Adipocyte (in vitro differentiated cells): ENCODE measurements at regions not wholly inside any gene's neighbourhood (a gene's known extent, or its start where the extent isn't known, plus 50 kb on each side); places are given as distances from the start of the nearest gene placed in this dataset.

Experiments
- DNase-seq: peaks from one replicate; pipeline ENCODE4 v3.0.0-alpha.2; 2015; ENCODE audit warnings: low read depth
- H3K27me3 ChIP-seq: replicated peaks from 2 replicates; pipeline ENCODE4 v1.7.0; 2013; ENCODE audit warnings: mild to moderate bottlenecking, low read length, moderate library complexity; ENCODE audit not compliant: control insufficient read depth, insufficient read depth
- H3K36me3 ChIP-seq: 2 replicates; pipeline ENCODE4 v1.7.0; 2013; ENCODE audit warnings: low read length, mild to moderate bottlenecking, moderate library complexity; ENCODE audit not compliant: control insufficient read depth, insufficient read depth, severe bottlenecking
- H3K4me1 ChIP-seq: 2 replicates; pipeline ENCODE4 v1.7.0; 2013; ENCODE audit warnings: mild to moderate bottlenecking, low read length, moderate library complexity; ENCODE audit not compliant: control insufficient read depth, insufficient read depth
- H3K4me3 ChIP-seq: 2 replicates; pipeline ENCODE4 v1.7.0; 2013; ENCODE audit warnings: mild to moderate bottlenecking, low read length, moderate library complexity
- H3K9ac ChIP-seq: 2 replicates; pipeline ENCODE4 v1.7.0; 2013; ENCODE audit warnings: mild to moderate bottlenecking, low read length, moderate library complexity
- H3K9me3 ChIP-seq: 2 replicates; pipeline ENCODE4 v1.7.0; 2013; ENCODE audit warnings: mild to moderate bottlenecking, low read length, moderate library complexity; ENCODE audit not compliant: control insufficient read depth

DNA sequence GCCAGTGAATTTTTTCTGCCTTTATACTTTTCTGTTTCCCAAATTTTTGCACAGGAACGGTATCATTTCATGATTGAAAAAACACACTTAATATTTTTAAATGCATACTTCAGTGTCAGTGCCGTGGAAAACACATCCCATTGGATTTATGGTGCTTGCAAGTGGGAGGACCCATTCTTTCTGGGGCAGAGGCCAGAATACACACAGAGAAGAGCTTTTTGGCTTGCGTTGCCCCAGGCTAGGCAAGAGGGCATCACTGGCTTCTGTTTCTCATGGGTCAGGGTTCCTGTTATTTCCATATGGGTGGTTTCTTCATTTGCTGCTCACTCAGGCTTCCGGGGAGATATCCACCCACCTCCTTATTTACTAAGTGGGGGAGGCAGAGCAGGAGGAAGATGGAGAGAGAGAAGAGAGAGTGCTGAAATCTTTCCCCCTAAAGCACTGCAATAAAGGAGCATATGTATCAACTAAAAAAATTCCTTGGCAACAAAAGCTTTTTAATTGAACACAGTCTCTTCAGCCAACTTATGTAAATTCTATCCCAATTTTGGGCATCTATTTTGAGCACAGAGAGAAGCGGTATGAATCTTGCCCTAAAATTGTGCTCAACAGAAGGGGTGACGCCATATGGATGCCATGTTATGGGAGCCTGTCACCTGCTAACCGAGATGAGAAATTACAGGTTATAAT is 66.0 kb upstream of the KIRREL3 start:
- DNase-seq = no peak
- no peak overlapping the region for H3K9ac ChIP-seq
- H3K4me1 ChIP-seq = peaks cover 4% of the 10 kb centered on the region
- peaks cover 5% of the 10 kb centered on the region for H3K27me3 ChIP-seq
- no peak overlapping the region for H3K4me3 ChIP-seq
- no peaks in the 10 kb centered on the region for H3K36me3 ChIP-seq
- H3K9me3 ChIP-seq = peaks cover 2% of the 10 kb centered on the region

DNA sequence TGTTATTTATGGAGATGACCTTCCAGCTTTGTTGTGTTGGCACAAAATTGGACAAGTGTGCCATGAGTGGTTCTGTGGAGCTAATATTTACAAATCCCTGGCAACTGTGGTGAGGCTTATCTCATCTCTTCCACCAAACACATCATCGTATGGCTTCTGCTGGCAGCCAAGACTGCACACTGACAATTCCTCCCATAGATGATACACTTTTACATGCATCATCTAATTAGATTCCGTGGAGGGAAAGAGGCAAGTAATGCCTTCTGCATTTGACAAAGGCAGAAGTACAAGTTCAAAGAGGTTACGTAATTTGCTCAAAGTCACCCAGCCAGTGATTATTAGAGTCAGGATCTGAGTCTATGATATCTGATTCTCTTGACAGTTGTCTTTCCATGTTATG is 62.7 kb upstream of the KIRREL3 start:
- Histone ChIP-seq H3K27me3 (peaks cover 8% of the 10 kb centered on the region), H3K4me3 (no peak overlapping the region), H3K4me1 (peaks cover 4% of the 10 kb centered on the region), H3K36me3 (no peaks in the 10 kb centered on the region), H3K9ac (no peak overlapping the region), H3K9me3 (peaks cover 2% of the 10 kb centered on the region)
- DNase-seq = no peak

DNA sequence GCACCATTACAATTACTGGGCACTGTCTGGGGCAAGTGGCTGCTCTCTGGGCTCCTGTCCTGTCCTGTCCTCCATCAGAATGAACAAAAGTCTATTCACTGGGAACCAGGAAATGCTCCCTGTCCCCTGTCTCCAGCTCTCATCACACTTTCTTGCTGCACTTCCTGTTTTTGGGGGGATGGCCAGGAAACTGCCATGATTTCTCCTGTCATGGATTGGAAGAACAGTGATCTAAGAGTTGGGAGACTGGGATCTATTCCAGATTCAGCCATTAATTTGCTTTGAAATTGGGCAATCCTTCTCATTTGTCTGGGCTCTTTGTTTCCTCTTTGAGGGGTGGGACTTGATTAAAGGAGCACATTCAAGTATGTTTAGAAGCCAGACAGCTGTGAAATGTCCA is 61.4 kb upstream of the KIRREL3 start:
- Histone ChIP-seq H3K4me1 (peaks cover 4% of the 10 kb centered on the region), H3K36me3 (no peaks in the 10 kb centered on the region), H3K27me3 (peaks cover 8% of the 10 kb centered on the region), H3K4me3 (no peak overlapping the region), H3K9ac (no peak overlapping the region), H3K9me3 (peaks cover 2% of the 10 kb centered on the region)
- DNase-seq = no peak

DNA sequence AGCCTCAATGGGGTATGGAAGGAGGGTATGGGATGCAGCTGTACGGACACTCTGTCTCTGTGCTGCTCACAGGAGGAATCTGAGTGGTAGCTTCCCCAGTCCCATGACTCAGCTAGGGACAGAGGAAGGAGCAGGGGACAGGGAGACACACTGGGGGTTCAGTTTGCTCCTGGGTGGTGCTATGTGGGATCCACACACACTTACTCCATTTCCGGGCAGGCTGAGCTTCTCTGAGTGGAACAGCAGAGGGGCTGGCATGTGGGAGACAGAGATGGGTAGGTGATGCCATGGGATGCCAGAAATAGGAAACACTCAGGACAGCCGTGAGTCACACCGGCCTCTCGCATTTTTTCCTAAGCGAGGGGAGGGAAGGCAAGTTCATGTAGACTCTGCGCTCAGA is 59.2 kb upstream of the KIRREL3 start:
- H3K9me3 ChIP-seq = peaks cover 2% of the 10 kb centered on the region
- no peak overlapping the region for H3K4me3 ChIP-seq
- no peaks in the 10 kb centered on the region for H3K4me1 ChIP-seq
- no peak for DNase-seq
- peaks cover 13% of the 10 kb centered on the region for H3K27me3 ChIP-seq
- no peak overlapping the region for H3K9ac ChIP-seq
- no peaks in the 10 kb centered on the region for H3K36me3 ChIP-seq

DNA sequence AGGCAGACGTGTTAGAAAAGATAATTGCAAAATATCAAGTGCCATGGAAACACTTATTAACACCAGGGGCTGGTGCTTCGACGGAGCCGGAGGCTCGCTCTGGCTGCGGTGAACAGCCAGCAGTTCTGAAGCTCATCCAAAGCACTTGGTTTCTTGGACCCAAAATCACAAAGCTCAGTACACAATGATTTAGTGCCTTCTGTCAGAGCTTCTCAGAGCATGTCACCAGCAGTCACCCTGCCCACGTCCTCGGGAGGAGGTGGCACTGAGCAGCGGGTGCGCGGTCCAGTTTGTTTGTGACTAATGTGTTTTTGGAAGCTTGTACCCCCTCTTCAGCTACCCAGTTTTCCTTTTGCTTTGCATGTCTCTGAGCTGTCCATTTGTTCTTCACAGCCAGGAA is 58.7 kb upstream of the KIRREL3 start:
- DNase-seq = no peak
- H3K4me3 ChIP-seq = no peak overlapping the region
- no peaks in the 10 kb centered on the region for H3K9me3 ChIP-seq
- no peaks in the 10 kb centered on the region for H3K36me3 ChIP-seq
- H3K27me3 ChIP-seq = peaks cover 13% of the 10 kb centered on the region
- H3K4me1 ChIP-seq = no peaks in the 10 kb centered on the region
- no peak overlapping the region for H3K9ac ChIP-seq

DNA sequence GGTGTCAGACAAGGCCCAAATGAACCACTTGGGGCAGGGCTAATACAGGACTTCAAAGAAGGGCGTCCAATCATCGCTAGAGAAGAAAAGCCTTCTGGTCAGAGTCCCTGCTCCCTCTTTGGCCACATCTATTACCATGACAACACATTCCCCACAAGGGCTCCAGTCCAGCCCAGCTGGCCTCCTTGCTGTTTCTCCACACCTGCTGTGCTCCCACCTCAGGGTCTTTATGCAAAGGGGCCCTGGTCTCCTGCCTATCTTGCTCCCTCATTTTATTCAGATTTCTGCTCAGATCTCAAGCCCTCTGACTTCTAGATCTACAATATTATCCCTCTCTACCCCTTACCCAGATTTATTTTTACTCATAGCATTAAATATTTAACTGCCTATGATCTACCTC is 58.0 kb upstream of the KIRREL3 start:
- H3K36me3 ChIP-seq = no peaks in the 10 kb centered on the region
- peaks cover 13% of the 10 kb centered on the region for H3K27me3 ChIP-seq
- no peaks in the 10 kb centered on the region for H3K9me3 ChIP-seq
- no peak overlapping the region for H3K9ac ChIP-seq
- H3K4me3 ChIP-seq = no peak overlapping the region
- H3K4me1 ChIP-seq = no peaks in the 10 kb centered on the region
- DNase-seq = no peak

DNA sequence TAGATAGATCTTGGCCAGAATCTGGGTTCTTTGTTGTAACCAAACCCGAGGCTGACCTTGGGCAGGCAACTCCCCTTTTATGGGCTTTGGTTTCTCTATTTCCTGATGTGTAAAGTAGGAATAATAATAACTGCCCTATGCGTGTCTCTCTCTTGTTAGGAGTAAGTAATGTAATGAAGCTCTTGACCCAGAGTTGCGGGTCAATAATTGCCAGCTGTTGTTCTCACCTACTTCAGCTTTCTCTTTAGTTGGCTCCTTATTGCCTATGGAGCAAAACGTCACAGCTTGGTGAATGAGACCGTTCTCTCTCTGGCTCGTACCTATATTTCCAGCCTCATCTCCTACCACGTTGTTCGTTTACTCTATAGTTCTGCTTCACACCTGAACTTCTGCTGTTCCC is 56.6 kb upstream of the KIRREL3 start:
- Histone ChIP-seq H3K4me1 (peaks cover 4% of the 10 kb centered on the region), H3K36me3 (no peaks in the 10 kb centered on the region), H3K27me3 (peaks cover 13% of the 10 kb centered on the region), H3K9me3 (no peaks in the 10 kb centered on the region), H3K9ac (no peak overlapping the region), H3K4me3 (no peak overlapping the region)
- no peak for DNase-seq

DNA sequence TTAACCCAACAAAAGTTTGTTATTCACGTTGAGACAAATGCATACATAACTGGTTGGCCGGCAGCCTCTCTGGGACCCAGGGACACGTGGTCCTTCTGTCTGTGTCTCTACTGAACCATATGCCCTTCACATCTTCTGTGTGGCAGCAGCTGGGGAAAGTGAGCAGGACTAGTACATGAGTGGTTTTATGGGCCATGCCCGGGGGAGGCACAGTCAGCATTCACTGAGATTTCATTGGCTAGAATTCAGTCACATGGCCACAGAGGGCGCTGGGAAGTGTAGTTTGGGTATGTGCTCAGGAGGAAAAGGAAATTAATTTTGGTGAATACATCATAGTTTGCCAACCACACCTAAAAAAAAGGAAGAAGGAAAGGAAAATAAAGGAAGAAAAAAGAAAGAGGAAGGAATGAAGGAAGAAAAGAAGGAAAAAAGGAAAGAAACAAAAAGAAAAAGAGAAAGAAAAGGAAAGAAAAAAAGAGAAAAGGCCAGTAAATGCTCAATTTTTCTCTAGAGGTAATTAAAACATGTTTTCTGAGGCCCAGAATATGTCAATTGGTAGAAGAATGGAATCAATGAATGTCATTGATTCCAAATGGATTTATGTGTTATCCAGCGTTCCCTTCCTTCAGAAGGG is 55.9 kb upstream of the KIRREL3 start:
- H3K27me3 ChIP-seq = peaks cover 13% of the 10 kb centered on the region
- no peak overlapping the region for H3K4me3 ChIP-seq
- no peaks in the 10 kb centered on the region for H3K9me3 ChIP-seq
- no peaks in the 10 kb centered on the region for H3K36me3 ChIP-seq
- H3K9ac ChIP-seq = no peak overlapping the region
- no peak for DNase-seq
- peaks cover 7% of the 10 kb centered on the region for H3K4me1 ChIP-seq

DNA sequence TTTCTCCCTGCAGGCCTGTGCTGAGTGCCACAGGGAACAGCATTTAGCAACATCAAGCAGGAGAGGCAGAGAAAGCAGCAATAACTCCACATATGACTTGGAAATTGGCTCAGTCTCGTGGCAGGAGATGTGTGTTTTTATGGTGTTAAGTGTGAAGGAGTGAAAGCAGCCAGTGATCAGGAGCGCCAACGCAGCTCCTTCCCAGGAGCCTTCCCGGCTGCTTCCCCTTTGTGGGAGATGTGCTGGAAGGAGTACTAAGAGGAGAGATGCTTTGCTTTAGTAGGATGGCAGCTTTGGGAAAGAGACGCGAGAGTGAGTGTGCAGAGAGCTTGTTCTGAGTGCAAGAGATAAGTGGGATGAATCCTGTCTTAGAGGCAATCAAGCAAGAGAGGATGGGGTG is 54.7 kb upstream of the KIRREL3 start:
- no peaks in the 10 kb centered on the region for H3K9me3 ChIP-seq
- DNase-seq = no peak
- H3K9ac ChIP-seq = no peak overlapping the region
- H3K27me3 ChIP-seq = peaks cover 5% of the 10 kb centered on the region
- H3K36me3 ChIP-seq = no peaks in the 10 kb centered on the region
- H3K4me3 ChIP-seq = no peak overlapping the region
- H3K4me1 ChIP-seq = peaks cover 7% of the 10 kb centered on the region

DNA sequence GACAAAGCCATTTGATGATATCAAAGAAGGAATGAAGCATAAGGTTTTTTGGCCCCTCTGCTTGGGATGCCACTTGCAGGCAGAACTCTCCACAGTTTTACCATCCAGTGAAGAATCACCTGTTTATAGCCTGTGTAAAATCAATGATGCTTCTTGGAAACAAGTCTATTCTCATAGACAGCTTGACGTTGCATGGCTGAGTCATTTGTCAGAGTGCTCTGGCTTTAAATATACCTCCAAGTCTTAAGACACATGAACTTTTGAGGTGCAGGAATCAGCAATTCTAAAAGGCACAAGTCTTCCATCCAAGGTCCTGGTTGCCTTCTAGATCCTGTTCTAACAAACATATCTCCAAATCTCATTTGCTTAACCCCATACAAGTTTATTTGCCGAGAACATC is 53.6 kb upstream of the KIRREL3 start:
- no peak overlapping the region for H3K9ac ChIP-seq
- H3K27me3 ChIP-seq = peaks cover 5% of the 10 kb centered on the region
- peaks cover 7% of the 10 kb centered on the region for H3K4me1 ChIP-seq
- no peaks in the 10 kb centered on the region for H3K9me3 ChIP-seq
- H3K4me3 ChIP-seq = no peak overlapping the region
- DNase-seq = no peak
- H3K36me3 ChIP-seq = no peaks in the 10 kb centered on the region

DNA sequence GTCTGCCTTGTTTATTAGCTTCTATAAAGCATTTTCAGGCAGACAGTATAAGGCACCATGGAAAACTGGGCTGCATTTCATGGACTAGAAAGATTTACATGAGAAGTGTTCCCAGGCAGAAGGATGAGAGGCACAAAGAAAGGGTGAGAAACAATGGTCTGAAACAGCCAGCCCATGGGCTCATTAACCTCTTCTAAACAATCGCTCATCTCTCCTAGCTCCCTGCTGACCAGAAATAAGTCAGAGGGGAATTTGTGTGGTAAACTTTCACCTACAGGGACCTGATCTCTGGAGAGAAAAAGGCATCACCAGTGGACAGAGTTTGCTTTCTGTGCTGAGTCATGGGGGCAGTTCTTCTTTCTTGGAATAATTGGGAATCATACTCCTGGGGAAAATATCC is 51.8 kb upstream of the KIRREL3 start:
- Histone ChIP-seq H3K36me3 (no peaks in the 10 kb centered on the region), H3K4me1 (peaks cover 7% of the 10 kb centered on the region), H3K9me3 (no peaks in the 10 kb centered on the region), H3K27me3 (peaks cover 5% of the 10 kb centered on the region), H3K9ac (no peak overlapping the region), H3K4me3 (no peak overlapping the region)
- no peak for DNase-seq
